HUES48 (cell line): ENCODE measurements at regions not wholly inside any gene's neighbourhood (a gene's known extent, or its start where the extent isn't known, plus 50 kb on each side); places are given as distances from the start of the nearest gene placed in this dataset.

Source experiments
- H3K27ac ChIP-seq: one replicate; pipeline ENCODE4 v1.7.0; 2013; ENCODE audit warnings: low read depth, low read length, inconsistent platforms
- H3K27me3 ChIP-seq: 2 replicates; pipeline ENCODE4 v1.6.1; 2013; ENCODE audit warnings: mild to moderate bottlenecking, low read length; ENCODE audit not compliant: control insufficient read depth, insufficient read depth
- H3K36me3 ChIP-seq: 2 replicates; pipeline ENCODE4 v1.6.1; 2013; ENCODE audit warnings: low read length; ENCODE audit not compliant: control insufficient read depth, insufficient read depth
- H3K4me1 ChIP-seq: 2 replicates; pipeline ENCODE4 v1.6.1; 2013; ENCODE audit warnings: mild to moderate bottlenecking, low read length; ENCODE audit not compliant: control insufficient read depth, insufficient read depth
- H3K4me3 ChIP-seq: 2 replicates; pipeline ENCODE4 v1.5.1; 2013; ENCODE audit warnings: mild to moderate bottlenecking, low read depth, low read length
- H3K9ac ChIP-seq: 2 replicates; pipeline ENCODE4 v1.6.1; 2013; ENCODE audit warnings: mild to moderate bottlenecking, low read depth, low read length, moderate library complexity
- H3K9me3 ChIP-seq: 2 replicates; pipeline ENCODE4 v1.6.1; 2013; ENCODE audit warnings: low read length; ENCODE audit not compliant: control insufficient read depth, insufficient read depth

DNA sequence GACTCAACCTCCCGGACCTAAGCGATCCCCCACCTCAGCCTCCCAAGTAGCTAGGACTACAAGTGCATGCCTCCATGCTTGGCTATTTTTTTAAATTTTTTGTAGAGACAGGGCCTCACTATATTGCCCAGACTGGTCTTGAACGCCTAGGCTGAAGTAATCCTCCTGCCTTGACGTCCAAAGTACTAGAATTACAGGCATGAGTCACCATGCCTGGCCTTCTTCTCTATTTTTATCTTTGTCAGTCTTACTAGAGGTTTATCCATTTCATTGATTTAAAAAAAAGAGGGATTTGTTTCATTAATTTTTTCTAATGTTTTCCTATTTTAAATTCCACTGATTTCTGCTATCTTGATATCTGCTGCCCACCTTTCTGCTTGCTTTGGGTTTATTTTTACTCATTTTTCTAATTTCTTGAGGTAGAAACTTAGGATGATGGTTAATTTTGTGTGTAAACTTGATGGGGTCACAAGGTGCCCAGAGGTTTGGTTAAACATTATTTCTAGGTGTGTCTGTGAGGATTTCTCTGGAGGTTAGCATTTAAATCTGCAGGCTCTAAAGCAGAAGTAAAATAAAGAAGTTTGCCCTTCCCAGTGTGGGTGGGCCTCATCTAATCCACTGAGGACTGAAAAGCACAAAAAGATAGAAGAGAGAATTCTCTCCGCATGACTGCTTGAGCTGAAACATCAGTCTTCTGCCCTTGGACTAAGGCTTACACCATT lies 116.2 kb upstream of the DCLK2 start:
- Histone ChIP-seq H3K36me3 (no peaks in the 10 kb centered on the region), H3K9me3 (no peaks in the 10 kb centered on the region), H3K4me1 (no peaks in the 10 kb centered on the region), H3K4me3 (no peak overlapping the region), H3K27ac (no peak overlapping the region), H3K9ac (no peak overlapping the region), H3K27me3 (no peaks in the 10 kb centered on the region)

DNA sequence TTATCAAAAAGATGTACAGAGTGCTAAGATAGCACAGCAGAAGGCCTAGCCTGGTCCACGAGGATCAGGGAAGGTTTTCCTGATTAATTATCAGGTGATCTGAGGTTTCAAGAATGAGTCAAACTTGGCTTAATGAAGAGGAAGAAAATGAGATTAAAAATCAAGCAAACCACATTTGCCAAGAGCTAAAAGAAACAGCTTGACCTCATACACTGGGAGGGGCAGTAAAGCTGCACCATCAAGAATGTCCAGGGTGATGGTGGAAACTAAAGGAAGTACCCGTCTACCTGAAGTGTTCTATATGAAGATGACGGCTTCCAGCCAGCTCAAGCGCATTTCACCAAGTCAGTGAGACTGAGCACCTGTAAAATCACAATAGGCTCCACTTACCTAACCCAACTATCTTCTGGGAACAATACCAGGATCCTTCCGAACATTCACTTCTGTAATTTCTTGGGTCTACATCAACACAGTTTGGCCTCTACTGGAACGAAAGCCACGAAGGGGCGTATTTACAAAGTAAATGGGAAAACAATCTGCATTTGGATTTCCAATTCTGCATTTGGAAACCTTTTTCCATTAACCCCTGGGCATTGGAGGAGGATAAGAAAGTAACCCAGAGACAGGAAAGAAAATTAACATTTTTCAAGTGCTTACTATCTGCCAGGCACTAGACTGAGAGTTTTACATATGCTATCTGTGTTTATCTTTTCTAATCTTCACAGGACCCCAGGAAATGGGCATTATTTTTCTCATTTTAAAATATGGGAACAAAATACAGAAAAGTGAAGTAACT lies 114.0 kb upstream of the DCLK2 start:
- H3K27me3 ChIP-seq = no peaks in the 10 kb centered on the region
- H3K27ac ChIP-seq = no peak overlapping the region
- H3K36me3 ChIP-seq = no peaks in the 10 kb centered on the region
- no peaks in the 10 kb centered on the region for H3K9me3 ChIP-seq
- no peak overlapping the region for H3K4me3 ChIP-seq
- H3K9ac ChIP-seq = no peak overlapping the region
- H3K4me1 ChIP-seq = no peaks in the 10 kb centered on the region

DNA sequence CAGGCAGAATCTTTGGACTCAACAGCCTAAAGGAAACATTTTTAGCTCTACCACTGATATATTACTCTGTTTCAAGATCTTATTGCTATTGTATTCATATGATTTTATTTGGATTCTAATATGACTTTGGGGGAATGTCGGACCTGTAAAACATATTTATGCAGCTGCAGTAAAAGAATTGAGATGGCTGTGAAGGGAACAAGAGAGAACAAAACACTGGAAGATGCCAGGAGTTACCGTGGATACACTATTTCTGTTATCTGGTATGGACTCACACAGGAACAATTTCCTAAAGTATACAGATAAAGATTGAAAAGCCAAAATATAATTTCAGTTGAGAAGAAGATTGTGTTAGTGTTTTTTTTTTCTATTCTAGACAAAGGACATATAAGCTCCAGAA lies 113.0 kb upstream of the DCLK2 start:
- Histone ChIP-seq H3K9me3 (no peaks in the 10 kb centered on the region), H3K36me3 (no peaks in the 10 kb centered on the region), H3K4me1 (no peaks in the 10 kb centered on the region), H3K4me3 (no peak overlapping the region), H3K27ac (no peak overlapping the region), H3K9ac (no peak overlapping the region), H3K27me3 (no peaks in the 10 kb centered on the region)

DNA sequence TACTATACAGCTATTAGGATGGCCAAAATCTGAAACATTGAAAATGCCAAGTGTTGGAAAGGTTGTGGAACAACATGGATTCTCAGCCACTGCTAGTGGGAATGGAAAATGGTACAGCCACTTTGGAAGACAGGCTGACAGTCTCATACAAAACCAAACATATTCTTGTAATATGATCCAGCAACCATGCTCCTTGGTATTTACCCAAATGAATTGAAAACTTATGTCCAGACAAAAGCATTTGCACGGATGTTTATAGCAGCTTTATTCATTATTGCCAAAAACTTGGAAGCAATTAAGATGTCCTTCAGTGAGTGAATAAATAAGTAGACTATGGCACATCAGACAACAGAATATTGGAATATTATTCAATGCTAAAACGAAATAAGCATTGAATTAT lies 105.8 kb upstream of the DCLK2 start:
- no peak overlapping the region for H3K9ac ChIP-seq

DNA sequence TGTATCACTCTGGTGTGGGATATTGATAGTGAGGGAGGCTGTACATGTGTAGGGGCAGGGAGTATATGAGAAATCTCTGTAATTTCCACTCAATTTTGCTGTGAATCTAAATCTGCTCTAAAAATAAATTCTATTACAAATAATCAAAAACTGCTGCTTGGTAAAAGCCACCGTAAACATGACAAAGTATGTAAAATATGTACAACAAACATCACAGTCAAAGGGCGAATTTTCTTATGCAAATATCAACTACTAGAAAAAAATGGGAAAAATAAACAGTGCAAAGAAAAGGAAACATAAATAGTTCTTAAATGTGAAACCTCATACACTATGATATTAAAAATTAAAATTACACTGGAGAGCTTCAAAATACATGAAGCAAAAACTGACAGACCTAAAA lies 105.1 kb upstream of the DCLK2 start:
- Histone ChIP-seq H3K9ac (no peak overlapping the region), H3K4me1 (no peaks in the 10 kb centered on the region), H3K9me3 (no peaks in the 10 kb centered on the region), H3K36me3 (no peaks in the 10 kb centered on the region), H3K4me3 (no peak overlapping the region), H3K27me3 (no peaks in the 10 kb centered on the region), H3K27ac (no peak overlapping the region)

More for the DNA sequence above, 105.8 kb upstream of the DCLK2 start:
- Histone ChIP-seq H3K9me3 (no peaks in the 10 kb centered on the region), H3K27ac (no peak overlapping the region), H3K4me3 (no peak overlapping the region), H3K27me3 (no peaks in the 10 kb centered on the region), H3K4me1 (no peaks in the 10 kb centered on the region), H3K36me3 (no peaks in the 10 kb centered on the region)

DNA sequence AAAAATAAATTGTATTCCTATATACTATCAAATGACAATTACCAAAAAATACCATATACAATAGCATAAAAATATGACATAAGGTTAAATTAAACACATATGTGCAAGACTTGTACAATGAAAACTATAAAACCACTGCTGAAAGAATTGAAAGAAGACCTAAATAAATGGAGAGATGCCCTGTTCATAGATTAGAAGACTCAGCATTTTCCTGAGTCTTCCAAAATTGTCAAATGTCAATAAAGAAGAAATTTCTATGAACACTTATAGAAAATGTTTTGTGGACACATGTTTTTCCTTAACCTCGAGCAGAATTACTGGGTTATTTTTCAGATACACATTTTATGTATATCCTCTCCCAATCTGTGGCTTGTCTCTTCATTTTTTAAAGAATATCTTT lies 103.1 kb upstream of the DCLK2 start:
- H3K27ac ChIP-seq = no peak overlapping the region
- H3K36me3 ChIP-seq = no peaks in the 10 kb centered on the region
- H3K4me3 ChIP-seq = no peak overlapping the region
- H3K9ac ChIP-seq = no peak overlapping the region
- H3K4me1 ChIP-seq = no peaks in the 10 kb centered on the region
- no peaks in the 10 kb centered on the region for H3K27me3 ChIP-seq
- H3K9me3 ChIP-seq = no peaks in the 10 kb centered on the region

DNA sequence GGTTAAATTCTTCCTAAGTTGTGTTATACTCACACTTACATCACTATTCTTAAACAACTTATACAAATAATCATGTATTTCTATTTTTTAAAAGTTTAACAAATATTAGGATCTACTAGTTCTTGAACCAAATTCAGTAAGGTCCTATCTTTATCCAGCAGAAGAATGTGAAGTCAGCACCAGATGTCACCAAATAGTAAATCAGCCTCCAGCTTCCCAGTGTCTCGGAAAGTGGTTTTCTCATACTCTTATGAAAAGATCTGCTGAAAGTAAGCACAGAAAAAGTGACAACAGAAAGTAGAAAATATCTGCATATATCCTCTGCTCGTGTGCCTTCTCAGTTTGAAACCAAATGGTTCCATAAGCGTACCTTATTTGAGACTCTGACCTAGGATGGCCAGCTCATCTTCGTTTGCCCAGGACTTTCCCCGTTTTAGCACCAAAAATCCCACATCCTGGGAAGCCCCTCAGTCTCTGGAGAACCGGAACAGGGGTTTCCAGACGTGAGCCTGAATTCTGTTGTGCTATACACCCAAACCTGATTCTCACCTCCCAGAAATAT lies 98.0 kb upstream of the DCLK2 start:
- Histone ChIP-seq H3K36me3 (no peaks in the 10 kb centered on the region), H3K9ac (no peak overlapping the region), H3K4me3 (no peak overlapping the region), H3K4me1 (no peaks in the 10 kb centered on the region), H3K27me3 (no peaks in the 10 kb centered on the region), H3K27ac (no peak overlapping the region), H3K9me3 (no peaks in the 10 kb centered on the region)

DNA sequence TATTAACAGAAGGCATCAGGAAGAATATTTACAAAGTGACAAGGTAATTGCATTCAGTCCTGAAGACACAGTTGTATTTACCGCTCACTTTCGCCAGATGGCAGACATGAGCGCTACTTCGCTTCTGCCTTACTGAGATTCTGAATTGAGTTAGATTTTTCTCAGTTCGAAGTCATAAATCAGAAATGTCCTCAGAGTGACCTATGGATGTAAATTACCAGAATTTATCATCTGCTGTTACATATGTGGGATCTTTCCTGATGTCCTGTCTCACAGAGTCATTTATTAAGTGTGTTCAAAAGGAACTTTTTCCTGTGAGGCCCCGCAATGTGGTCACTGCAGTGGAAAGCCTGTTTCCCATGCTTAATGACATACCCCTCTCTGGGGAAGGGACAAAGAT lies 97.3 kb upstream of the DCLK2 start:
- no peaks in the 10 kb centered on the region for H3K9me3 ChIP-seq
- no peaks in the 10 kb centered on the region for H3K27me3 ChIP-seq
- H3K27ac ChIP-seq = no peak overlapping the region
- H3K36me3 ChIP-seq = no peaks in the 10 kb centered on the region
- no peak overlapping the region for H3K9ac ChIP-seq
- no peak overlapping the region for H3K4me3 ChIP-seq
- H3K4me1 ChIP-seq = no peaks in the 10 kb centered on the region

DNA sequence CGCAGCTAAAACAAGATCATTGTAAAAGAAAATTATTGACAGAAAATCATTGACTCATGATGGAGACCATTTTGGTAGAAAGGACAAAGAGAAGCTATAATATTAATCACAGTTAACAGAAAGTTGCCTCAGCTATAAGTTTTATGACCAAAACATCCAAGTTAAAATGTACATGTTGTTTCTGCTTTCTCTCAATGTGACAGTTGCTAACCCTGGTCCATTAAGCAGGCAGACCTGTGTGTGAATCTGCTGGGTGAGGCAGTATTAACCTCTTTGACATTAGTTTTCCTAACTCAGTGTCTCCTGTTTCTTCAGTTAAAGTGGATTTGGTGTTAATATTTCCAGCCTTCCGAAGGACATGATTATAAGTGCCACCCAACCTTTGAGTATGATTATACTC lies 94.8 kb upstream of the DCLK2 start:
- no peak overlapping the region for H3K4me3 ChIP-seq
- H3K4me1 ChIP-seq = peaks cover 10% of the 10 kb centered on the region; the same call in 1 of the 2 replicates
- no peaks in the 10 kb centered on the region for H3K27me3 ChIP-seq
- no peaks in the 10 kb centered on the region for H3K36me3 ChIP-seq
- no peak overlapping the region for H3K27ac ChIP-seq
- H3K9me3 ChIP-seq = no peaks in the 10 kb centered on the region
- H3K9ac ChIP-seq = no peak overlapping the region

DNA sequence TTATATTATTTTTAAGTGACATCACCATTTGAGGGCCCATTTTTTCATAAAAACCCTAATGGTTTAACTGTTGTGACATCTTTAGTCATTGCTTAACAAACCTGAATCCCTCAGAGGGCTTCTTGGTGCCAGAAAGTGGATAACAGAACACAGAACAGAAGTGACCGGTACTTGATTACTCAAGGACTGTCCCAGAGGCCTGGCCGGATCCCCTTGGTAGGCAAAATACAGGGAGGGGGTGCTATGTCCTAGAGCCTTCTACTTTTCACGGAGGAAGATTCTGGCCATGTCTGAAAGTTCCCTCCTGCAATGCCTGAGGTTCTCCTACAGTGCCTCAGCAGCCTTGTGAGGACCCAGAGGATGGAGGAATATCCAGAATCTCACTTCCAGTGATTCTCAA lies 94.3 kb upstream of the DCLK2 start:
- peaks cover 10% of the 10 kb centered on the region; the same call in 1 of the 2 replicates for H3K4me1 ChIP-seq
- H3K4me3 ChIP-seq = no peak overlapping the region
- H3K27me3 ChIP-seq = no peaks in the 10 kb centered on the region
- no peaks in the 10 kb centered on the region for H3K9me3 ChIP-seq
- no peak overlapping the region for H3K27ac ChIP-seq
- H3K9ac ChIP-seq = no peak overlapping the region
- no peaks in the 10 kb centered on the region for H3K36me3 ChIP-seq

DNA sequence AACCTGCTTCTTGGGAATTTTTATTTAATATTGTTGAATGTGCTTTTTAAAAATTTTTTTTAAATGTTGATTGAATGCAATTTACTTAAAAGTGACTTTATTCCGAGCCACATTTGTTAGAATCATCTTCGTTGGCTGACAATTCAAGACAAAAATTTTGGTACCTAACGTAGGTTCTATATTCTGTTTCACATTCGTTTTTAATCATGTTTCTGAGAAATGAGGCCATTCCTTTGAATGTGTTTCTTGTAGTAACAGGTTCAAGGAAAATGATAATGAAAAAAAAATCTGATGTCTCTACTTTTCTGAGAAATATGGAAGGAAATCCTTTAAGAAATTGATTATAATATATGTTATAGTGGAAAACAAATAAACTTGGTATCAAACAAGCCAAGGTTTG lies 92.3 kb upstream of the DCLK2 start:
- H3K36me3 ChIP-seq = no peaks in the 10 kb centered on the region
- no peaks in the 10 kb centered on the region for H3K9me3 ChIP-seq
- H3K9ac ChIP-seq = no peak overlapping the region
- no peaks in the 10 kb centered on the region for H3K27me3 ChIP-seq
- H3K4me1 ChIP-seq = peaks cover 10% of the 10 kb centered on the region; the same call in 1 of the 2 replicates
- H3K27ac ChIP-seq = no peak overlapping the region
- H3K4me3 ChIP-seq = no peak overlapping the region
